ENCODE measurements at regions not wholly inside any gene's neighbourhood (a gene's known extent, or its start where the extent isn't known, plus 50 kb on each side); places are given as distances from the start of the nearest gene placed in this dataset.
A peak's percentile ranks its signal among the peaks of the same experiment; 100 is the strongest.

- TF ChIP-seq EZH2phosphoT487 (IDR thresholded peaks at IDR 0.05; ENCODE audit: borderline replicate concordance, low read depth) (no peak), RAD21 (IDR thresholded peaks at IDR 0.05; ENCODE audit: low read length) (peak; percentile 72), CTCF (IDR thresholded peaks at IDR 0.05) (peak; percentile 80), MEF2A (IDR thresholded peaks at IDR 0.05; ENCODE audit: borderline replicate concordance, low read depth) (no peak), FOXM1 (IDR thresholded peaks at IDR 0.05; ENCODE audit: low read depth) (no peak)
Measured at GRCh38 chr5:107248066-107248695, 422.6 kb downstream of the EFNA5 start.
